OCI-LY3 (cell line): ENCODE measurements at regions not wholly inside any gene's neighbourhood (a gene's known extent, or its start where the extent isn't known, plus 50 kb on each side); places are given as distances from the start of the nearest gene placed in this dataset.

Experiments
- H2AFZ ChIP-seq: fragments of 200-600, 300-600 bp; shearing (Covaris generic); 2 replicates; pipeline ENCODE4 v1.6.0; 2014; ENCODE audit warnings: antibody characterized with exemption, low read depth, low read length
- H3K27ac ChIP-seq: fragments of 200-600, 300-600 bp; sonication (generic); 2 replicates; pipeline ENCODE4 v1.5.1; 2014; ENCODE audit warnings: mild to moderate bottlenecking, low read length, moderate library complexity, mixed read lengths
- H3K27me3 ChIP-seq: fragments of 200-600, 300-600 bp; sonication (generic); 2 replicates; pipeline ENCODE4 v1.6.1; 2014; ENCODE audit warnings: low read depth, low read length, mixed read lengths
- H3K36me3 ChIP-seq: fragments of 200-600, 300-600 bp; sonication (generic); replicated peaks from 2 replicates; pipeline ENCODE3; 2014; ENCODE audit warnings: low read depth, low read length, mixed read lengths
- H3K4me1 ChIP-seq: fragments of 300-600, 200-600 bp; sonication (generic); 2 replicates; pipeline ENCODE4 v1.6.1; 2014; ENCODE audit warnings: low read length, mixed read lengths
- H3K4me2 ChIP-seq: fragments of 200-600, 300-600 bp; sonication (generic); 2 replicates; pipeline ENCODE4 v1.6.1; 2014; ENCODE audit warnings: low read length, mixed read lengths
- H3K4me3 ChIP-seq: fragments of 300-600, 200-600 bp; sonication (generic); 2 replicates; pipeline ENCODE4 v1.5.1; 2014; ENCODE audit warnings: antibody characterized with exemption, mild to moderate bottlenecking, low read length, moderate library complexity
- H3K79me2 ChIP-seq: fragments of 300-600, 200-600 bp; shearing (Covaris generic); 2 replicates; pipeline ENCODE4 v1.6.1; 2014; ENCODE audit warnings: mild to moderate bottlenecking, low read length, mixed read lengths
- H3K9ac ChIP-seq: fragments of 300-600, 200-600 bp; shearing (Covaris generic); 2 replicates; pipeline ENCODE4 v1.6.0; 2014; ENCODE audit warnings: mild to moderate bottlenecking, low read length, moderate library complexity
- H3K9me3 ChIP-seq: fragments of 200-600, 300-600 bp; shearing (Covaris generic); 2 replicates; pipeline ENCODE4 v1.6.1; 2014; ENCODE audit warnings: low read length, mixed read lengths; ENCODE audit not compliant: insufficient read depth
- H4K20me1 ChIP-seq: fragments of 200-600, 300-600 bp; sonication (generic); 2 replicates; pipeline ENCODE4 v1.6.1; 2016; ENCODE audit warnings: low read length, mixed read lengths; ENCODE audit not compliant: insufficient read depth
- CTCF ChIP-seq: fragments of 200-600, 300-600 bp; sonication (generic); IDR thresholded peaks from 2 replicates; pipeline ENCODE4 v1.5.1; 2014; ENCODE audit warnings: antibody characterized with exemption, low read length, low read depth
- EZH2phosphoT487 ChIP-seq: fragments of 200-600 bp; shearing (Covaris generic); IDR thresholded peaks from 2 replicates; pipeline ENCODE4 v1.6.1; 2018; ENCODE audit warnings: antibody characterized with exemption, mixed run types, low read depth

- no peak overlapping the region for H3K9ac ChIP-seq
- H3K36me3 ChIP-seq: no peaks in the 10 kb centered on the region
These were observed 445.5 kb upstream of the ID2 start for GRCh38 chr2:8236391-8236790.

GRCh38 chr2:8238521-8239230, 443.2 kb upstream of the ID2 start:
- H3K4me2 ChIP-seq: no peak overlapping the region
- no peak for TF ChIP-seq CTCF
- no peak for TF ChIP-seq EZH2phosphoT487

More at GRCh38 chr2:8236391-8236790, 445.5 kb upstream of the ID2 start:
- no peak overlapping the region for H3K27ac ChIP-seq
- H3K9me3 ChIP-seq: no peaks in the 10 kb centered on the region
- H2AFZ ChIP-seq: no peak overlapping the region
- H3K4me2 ChIP-seq: no peak overlapping the region
- H3K79me2 ChIP-seq: no peaks in the 10 kb centered on the region
- no peak overlapping the region for H3K4me3 ChIP-seq
- H3K4me1 ChIP-seq: peaks cover 60% of the 10 kb centered on the region
- H4K20me1 ChIP-seq: no peaks in the 10 kb centered on the region
- H3K27me3 ChIP-seq: no peaks in the 10 kb centered on the region
- TF ChIP-seq CTCF: no peak
- no peak for TF ChIP-seq EZH2phosphoT487

GRCh38 chr2:8239531-8240088, 442.2 kb upstream of the ID2 start:
- Histone ChIP-seq H3K4me2 (peak overlapping the region; percentile 31), H3K27me3 (no peaks in the 10 kb centered on the region), H3K4me1 (peaks cover 41% of the 10 kb centered on the region), H2AFZ (no peak overlapping the region), H3K27ac (no peak overlapping the region), H3K79me2 (no peaks in the 10 kb centered on the region), H3K9ac (no peak overlapping the region), H3K4me3 (no peak overlapping the region), H4K20me1 (no peaks in the 10 kb centered on the region), H3K9me3 (peaks cover 9% of the 10 kb centered on the region), H3K36me3 (peaks cover 10% of the 10 kb centered on the region)
- TF ChIP-seq CTCF (no peak), EZH2phosphoT487 (no peak)

More at GRCh38 chr2:8238521-8239230, 443.2 kb upstream of the ID2 start:
- Histone ChIP-seq H3K27me3 (no peaks in the 10 kb centered on the region), H3K4me3 (no peak overlapping the region), H3K27ac (no peak overlapping the region), H3K4me1 (peaks cover 48% of the 10 kb centered on the region), H3K79me2 (no peaks in the 10 kb centered on the region), H3K9me3 (peaks cover 3% of the 10 kb centered on the region; the same call in 1 of the 2 replicates), H3K9ac (no peak overlapping the region), H4K20me1 (no peaks in the 10 kb centered on the region), H3K36me3 (peaks cover 4% of the 10 kb centered on the region), H2AFZ (no peak overlapping the region)

GRCh38 chr2:8241317-8241716, 440.5 kb upstream of the ID2 start:
- Histone ChIP-seq H3K4me2 (no peak overlapping the region), H4K20me1 (no peaks in the 10 kb centered on the region), H3K9ac (no peak overlapping the region), H3K9me3 (peaks cover 23% of the 10 kb centered on the region), H3K27ac (no peak overlapping the region), H3K4me1 (peaks cover 27% of the 10 kb centered on the region), H3K27me3 (no peaks in the 10 kb centered on the region), H3K36me3 (peaks cover 19% of the 10 kb centered on the region), H3K4me3 (no peak overlapping the region), H2AFZ (no peak overlapping the region), H3K79me2 (no peaks in the 10 kb centered on the region)
- TF ChIP-seq EZH2phosphoT487: no peak
